LNCAP (cell line): ENCODE measurements at regions not wholly inside any gene's neighbourhood (a gene's known extent, or its start where the extent isn't known, plus 50 kb on each side); places are given as distances from the start of the nearest gene placed in this dataset.

ENCODE experiments used
- CTCF ChIP-seq: fragments of 450-650 bp; IDR thresholded peaks from 2 replicates; pipeline ENCODE4 v1.5.1; 2017; ENCODE audit warnings: mild to moderate bottlenecking

- no peak for TF ChIP-seq CTCF
Measured at GRCh38 chr5:56305001-56305950, 72.1 kb upstream of the ANKRD55 start.

DNA sequence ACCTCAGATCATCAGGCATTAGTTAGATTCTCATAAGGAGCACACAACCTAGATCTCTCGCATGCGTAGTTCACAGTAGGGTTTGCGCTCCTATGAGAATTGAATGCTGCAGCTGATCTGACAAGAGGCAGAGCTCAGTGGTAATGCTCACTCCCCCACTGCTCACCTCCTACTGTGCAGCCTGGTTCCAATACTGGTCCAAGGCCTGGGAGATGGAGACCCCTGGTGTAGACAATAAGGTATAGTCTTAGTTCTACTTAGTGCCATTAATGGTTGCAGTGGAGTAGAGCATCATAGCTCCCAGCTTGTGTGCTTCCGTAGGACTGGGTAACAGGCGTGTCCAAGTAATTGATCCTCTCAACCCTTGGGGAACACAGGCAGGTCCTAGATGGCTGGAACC is 70.4 kb upstream of the ANKRD55 start:
- no peak for TF ChIP-seq CTCF

DNA sequence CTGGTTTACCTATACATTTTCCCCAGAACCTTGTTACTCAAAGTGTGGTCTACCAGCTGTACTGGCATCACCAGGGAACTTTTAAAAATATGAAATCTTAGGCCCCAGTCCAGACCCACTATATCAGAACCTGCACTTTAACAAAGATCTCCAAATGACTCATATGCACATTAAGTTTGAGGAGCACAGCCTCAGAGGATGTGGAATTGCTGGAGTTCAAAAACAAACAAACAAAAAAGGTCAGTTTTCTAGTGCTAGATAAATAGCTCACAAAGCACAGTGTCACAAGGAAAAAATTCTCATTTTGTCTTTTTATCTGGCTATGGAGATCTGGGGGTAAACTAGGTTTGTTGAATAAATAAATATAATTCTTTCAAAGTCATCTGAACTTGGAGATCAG is 68.9 kb upstream of the ANKRD55 start:
- no peak for TF ChIP-seq CTCF

DNA sequence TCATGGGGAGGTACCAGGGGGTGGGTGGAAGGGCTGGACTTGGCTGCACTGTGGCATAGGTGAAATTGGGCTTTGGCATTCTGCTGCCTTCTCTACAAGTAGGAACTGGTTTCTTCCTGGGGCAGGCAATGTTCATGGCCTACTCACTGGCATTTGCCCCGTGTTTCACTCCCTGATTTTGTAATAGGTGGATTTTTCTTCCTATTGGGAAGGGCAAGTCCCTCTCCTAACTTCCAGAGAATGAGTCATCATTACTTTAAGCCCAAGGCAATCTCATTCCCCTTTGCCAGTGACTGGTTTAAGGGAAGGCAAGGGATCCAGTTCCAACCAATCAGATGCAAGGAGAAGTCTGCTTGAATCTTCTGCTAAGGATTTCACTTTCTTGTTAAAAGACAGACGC is 67.9 kb upstream of the ANKRD55 start:
- TF ChIP-seq CTCF = no peak

- TF ChIP-seq CTCF = no peak
Measured at GRCh38 chr5:56299212-56299611, 66.1 kb upstream of the ANKRD55 start.

- TF ChIP-seq CTCF = no peak
Measured at GRCh38 chr5:56298336-56299090, 65.4 kb upstream of the ANKRD55 start.

GRCh38 chr5:56297851-56298250 is 64.7 kb upstream of the ANKRD55 start:
- no peak for TF ChIP-seq CTCF
